ENCODE measurements at regions not wholly inside any gene's neighbourhood (a gene's known extent, or its start where the extent isn't known, plus 50 kb on each side); places are given as distances from the start of the nearest gene placed in this dataset.

GRCh38 chr13:104473936-104474335 lies 1407.7 kb upstream of the SLC10A2 start:
- in situ Hi-C loops (cut with HindIII; ENCODE audit: low sequenced_read_pairs) = no loop called here
- DNase-seq (ENCODE audit: low spot score) = no peak

GRCh38 chr13:104466016-104466415 lies 1399.8 kb upstream of the SLC10A2 start:
- DNase-seq (ENCODE audit: low spot score) = no peak
- in situ Hi-C loops (cut with HindIII; ENCODE audit: low sequenced_read_pairs) = no loop called here

GRCh38 chr13:104461049-104461448 lies 1394.8 kb upstream of the SLC10A2 start:
- in situ Hi-C loops (cut with HindIII; ENCODE audit: low sequenced_read_pairs) = no loop called here
- no peak for DNase-seq (ENCODE audit: low spot score)

GRCh38 chr13:104460554-104460953 lies 1394.3 kb upstream of the SLC10A2 start:
- no peak for DNase-seq (ENCODE audit: low spot score)
- in situ Hi-C loops (cut with HindIII; ENCODE audit: low sequenced_read_pairs) = no loop called here

- no peak for DNase-seq (ENCODE audit: low spot score)
- in situ Hi-C loops (cut with HindIII; ENCODE audit: low sequenced_read_pairs) = no loop called here
These were observed 1383.8 kb upstream of the SLC10A2 start for GRCh38 chr13:104450006-104450405.

GRCh38 chr13:104447348-104447747 lies 1381.1 kb upstream of the SLC10A2 start:
- no peak for DNase-seq (ENCODE audit: low spot score)
- in situ Hi-C loops (cut with HindIII; ENCODE audit: low sequenced_read_pairs) = no loop called here

- in situ Hi-C loops (cut with HindIII; ENCODE audit: low sequenced_read_pairs) = no loop called here
- no peak for DNase-seq (ENCODE audit: low spot score)
These were observed 1376.3 kb upstream of the SLC10A2 start for GRCh38 chr13:104442536-104442935.

GRCh38 chr13:104436555-104436954 lies 1370.3 kb upstream of the SLC10A2 start:
- DNase-seq (ENCODE audit: low spot score) = no peak
- in situ Hi-C loops (cut with HindIII; ENCODE audit: low sequenced_read_pairs) = no loop called here

GRCh38 chr13:104431895-104432294 lies 1365.7 kb upstream of the SLC10A2 start:
- DNase-seq (ENCODE audit: low spot score) = no peak
- in situ Hi-C loops (cut with HindIII; ENCODE audit: low sequenced_read_pairs) = no loop called here

- DNase-seq (ENCODE audit: low spot score) = no peak
- in situ Hi-C loops (cut with HindIII; ENCODE audit: low sequenced_read_pairs) = no loop called here
These were observed 1360.2 kb upstream of the SLC10A2 start for GRCh38 chr13:104426435-104426834.

- DNase-seq (ENCODE audit: low spot score) = no peak
- in situ Hi-C loops (cut with HindIII; ENCODE audit: low sequenced_read_pairs) = no loop called here
These were observed 1356.5 kb upstream of the SLC10A2 start for GRCh38 chr13:104422668-104423067.

- in situ Hi-C loops (cut with HindIII; ENCODE audit: low sequenced_read_pairs) = no loop called here
- DNase-seq (ENCODE audit: low spot score) = no peak
These were observed 1350.8 kb upstream of the SLC10A2 start for GRCh38 chr13:104416973-104417372.

GRCh38 chr13:104414771-104415170 lies 1348.6 kb upstream of the SLC10A2 start:
- in situ Hi-C loops (cut with HindIII; ENCODE audit: low sequenced_read_pairs) = no loop called here
- DNase-seq (ENCODE audit: low spot score) = no peak

GRCh38 chr13:104414181-104414580 lies 1348.0 kb upstream of the SLC10A2 start:
- in situ Hi-C loops (cut with HindIII; ENCODE audit: low sequenced_read_pairs) = no loop called here

GRCh38 chr13:104411141-104411765 lies 1345.0 kb upstream of the SLC10A2 start:
- in situ Hi-C loops (cut with HindIII; ENCODE audit: low sequenced_read_pairs) = no loop called here
- DNase-seq (ENCODE audit: low spot score) = no peak

More at GRCh38 chr13:104414181-104414580, 1348.0 kb upstream of the SLC10A2 start:
- DNase-seq (ENCODE audit: low spot score) = no peak

- no peak for DNase-seq (ENCODE audit: low spot score)
These were observed 1342.5 kb upstream of the SLC10A2 start for GRCh38 chr13:104408733-104409132.

GRCh38 chr13:104404325-104404724 lies 1338.1 kb upstream of the SLC10A2 start:
- in situ Hi-C loops (cut with HindIII; ENCODE audit: low sequenced_read_pairs) = no loop called here
- DNase-seq (ENCODE audit: low spot score) = no peak

More at GRCh38 chr13:104408733-104409132, 1342.5 kb upstream of the SLC10A2 start:
- in situ Hi-C loops (cut with HindIII; ENCODE audit: low sequenced_read_pairs) = no loop called here

- DNase-seq (ENCODE audit: low spot score) = no peak
- in situ Hi-C loops (cut with HindIII; ENCODE audit: low sequenced_read_pairs) = no loop called here
These were observed 1323.5 kb upstream of the SLC10A2 start for GRCh38 chr13:104389691-104390090.

- in situ Hi-C loops (cut with HindIII; ENCODE audit: low sequenced_read_pairs) = no loop called here
- DNase-seq (ENCODE audit: low spot score) = no peak
These were observed 1321.3 kb upstream of the SLC10A2 start for GRCh38 chr13:104387510-104387909.

- DNase-seq (ENCODE audit: low spot score) = no peak
- in situ Hi-C loops (cut with HindIII; ENCODE audit: low sequenced_read_pairs) = no loop called here
These were observed 1319.2 kb upstream of the SLC10A2 start for GRCh38 chr13:104385404-104385803.

- DNase-seq (ENCODE audit: low spot score) = no peak
- in situ Hi-C loops (cut with HindIII; ENCODE audit: low sequenced_read_pairs) = no loop called here
These were observed 1316.7 kb upstream of the SLC10A2 start for GRCh38 chr13:104382951-104383350.
